Glutamatergic neuron (in vitro differentiated cells): ENCODE measurements at regions not wholly inside any gene's neighbourhood (a gene's known extent, or its start where the extent isn't known, plus 50 kb on each side); places are given as distances from the start of the nearest gene placed in this dataset.

Experiments used
- DNase-seq: peaks from one replicate; pipeline ENCODE4 v3.0.0; 2022
- H3K27ac Mint-ChIP-seq: one replicate; pipeline ENCODE4 v1.8.0; 2020; ENCODE audit warnings: mild to moderate bottlenecking, mixed read lengths, inconsistent platforms; ENCODE audit not compliant: unreplicated experiment
- H3K27me3 Mint-ChIP-seq: one replicate; pipeline ENCODE4 v1.8.0; 2020; ENCODE audit warnings: mild to moderate bottlenecking, moderate library complexity, mixed read lengths, inconsistent platforms; ENCODE audit not compliant: unreplicated experiment
- H3K36me3 Mint-ChIP-seq: one replicate; pipeline ENCODE4 v1.8.0; 2020; ENCODE audit warnings: mild to moderate bottlenecking, mixed read lengths, inconsistent platforms; ENCODE audit not compliant: unreplicated experiment
- H3K4me1 Mint-ChIP-seq: one replicate; pipeline ENCODE4 v1.8.0; 2020; ENCODE audit warnings: mild to moderate bottlenecking, low read depth, mixed read lengths, inconsistent platforms; ENCODE audit not compliant: unreplicated experiment
- H3K4me3 Mint-ChIP-seq: one replicate; pipeline ENCODE4 v1.8.0; 2020; ENCODE audit warnings: mild to moderate bottlenecking, mixed read lengths, inconsistent platforms; ENCODE audit not compliant: unreplicated experiment
- H3K9me3 Mint-ChIP-seq: one replicate; pipeline ENCODE4 v1.8.0; 2020; ENCODE audit warnings: mild to moderate bottlenecking, moderate library complexity, mixed read lengths, inconsistent platforms; ENCODE audit not compliant: unreplicated experiment
- TF ChIP-seq, protein P1 (sequence below): fragments of 200-600 bp; sonication (generic); IDR thresholded peaks from one replicate; pipeline ENCODE4 v1.5.0; 2021; ENCODE audit not compliant: partially characterized antibody, unreplicated experiment

DNA sequence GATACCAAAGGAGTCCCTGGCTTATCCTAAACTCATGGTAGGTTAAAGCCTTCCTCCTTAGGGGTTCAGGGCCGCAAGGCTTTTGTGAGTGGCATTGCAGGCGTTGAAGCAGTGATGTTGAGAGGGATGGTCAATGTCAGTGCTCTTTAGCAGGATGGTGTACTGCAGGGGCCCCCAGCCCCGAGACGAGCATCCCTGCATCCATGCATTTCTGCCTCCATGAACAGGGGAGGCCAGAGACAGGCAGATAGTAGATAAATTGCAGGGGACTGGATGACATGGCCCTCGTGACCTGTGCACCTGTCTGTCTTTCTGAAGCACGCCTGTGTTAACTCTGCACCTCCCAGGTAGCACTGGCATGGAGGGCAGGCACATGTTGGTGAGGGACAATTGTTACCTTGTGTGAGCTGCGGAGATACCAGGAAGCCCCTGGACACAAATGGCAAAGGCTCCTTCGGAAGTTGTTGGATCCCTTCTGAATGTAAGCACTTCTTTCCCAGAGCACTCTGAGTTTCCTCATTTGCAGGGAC is 133.5 kb downstream of the SNRPN start:
- DNase-seq = no peak
- Mint-ChIP-seq H3K4me3 (no peak overlapping the region), H3K9me3 (peaks cover 30% of the 10 kb centered on the region), H3K27me3 (peaks cover 21% of the 10 kb centered on the region), H3K4me1 (no peaks in the 10 kb centered on the region), H3K36me3 (peaks cover 33% of the 10 kb centered on the region), H3K27ac (no peak overlapping the region)
- TF ChIP-seq, protein P1, sequence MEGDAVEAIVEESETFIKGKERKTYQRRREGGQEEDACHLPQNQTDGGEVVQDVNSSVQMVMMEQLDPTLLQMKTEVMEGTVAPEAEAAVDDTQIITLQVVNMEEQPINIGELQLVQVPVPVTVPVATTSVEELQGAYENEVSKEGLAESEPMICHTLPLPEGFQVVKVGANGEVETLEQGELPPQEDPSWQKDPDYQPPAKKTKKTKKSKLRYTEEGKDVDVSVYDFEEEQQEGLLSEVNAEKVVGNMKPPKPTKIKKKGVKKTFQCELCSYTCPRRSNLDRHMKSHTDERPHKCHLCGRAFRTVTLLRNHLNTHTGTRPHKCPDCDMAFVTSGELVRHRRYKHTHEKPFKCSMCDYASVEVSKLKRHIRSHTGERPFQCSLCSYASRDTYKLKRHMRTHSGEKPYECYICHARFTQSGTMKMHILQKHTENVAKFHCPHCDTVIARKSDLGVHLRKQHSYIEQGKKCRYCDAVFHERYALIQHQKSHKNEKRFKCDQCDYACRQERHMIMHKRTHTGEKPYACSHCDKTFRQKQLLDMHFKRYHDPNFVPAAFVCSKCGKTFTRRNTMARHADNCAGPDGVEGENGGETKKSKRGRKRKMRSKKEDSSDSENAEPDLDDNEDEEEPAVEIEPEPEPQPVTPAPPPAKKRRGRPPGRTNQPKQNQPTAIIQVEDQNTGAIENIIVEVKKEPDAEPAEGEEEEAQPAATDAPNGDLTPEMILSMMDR = no peak

DNA sequence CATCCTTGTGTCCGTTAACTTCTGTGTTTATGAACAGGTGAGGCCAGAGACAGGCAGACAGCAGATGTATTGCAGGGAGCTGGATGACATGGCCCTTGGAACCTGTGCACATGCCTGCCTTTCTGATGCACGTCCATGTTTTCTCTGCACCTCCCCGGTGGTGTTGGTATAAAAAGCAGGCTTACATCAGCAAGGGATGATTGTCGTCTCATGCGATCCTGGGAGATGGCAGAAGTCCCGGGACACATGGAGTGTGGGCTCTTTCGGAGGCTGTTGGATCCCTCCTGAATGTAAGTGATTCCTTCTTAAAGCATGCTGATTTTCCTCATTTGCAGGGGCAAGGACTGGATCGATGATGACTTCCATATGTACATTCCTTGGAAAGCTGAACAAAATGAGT is 134.8 kb downstream of the SNRPN start:
- no peaks in the 10 kb centered on the region for H3K4me1 Mint-ChIP-seq
- TF ChIP-seq, protein P1 = no peak
- H3K27ac Mint-ChIP-seq = no peak overlapping the region
- H3K36me3 Mint-ChIP-seq = peaks cover 28% of the 10 kb centered on the region
- DNase-seq = no peak
- peaks cover 25% of the 10 kb centered on the region for H3K9me3 Mint-ChIP-seq
- no peak overlapping the region for H3K4me3 Mint-ChIP-seq
- H3K27me3 Mint-ChIP-seq = peaks cover 18% of the 10 kb centered on the region

DNA sequence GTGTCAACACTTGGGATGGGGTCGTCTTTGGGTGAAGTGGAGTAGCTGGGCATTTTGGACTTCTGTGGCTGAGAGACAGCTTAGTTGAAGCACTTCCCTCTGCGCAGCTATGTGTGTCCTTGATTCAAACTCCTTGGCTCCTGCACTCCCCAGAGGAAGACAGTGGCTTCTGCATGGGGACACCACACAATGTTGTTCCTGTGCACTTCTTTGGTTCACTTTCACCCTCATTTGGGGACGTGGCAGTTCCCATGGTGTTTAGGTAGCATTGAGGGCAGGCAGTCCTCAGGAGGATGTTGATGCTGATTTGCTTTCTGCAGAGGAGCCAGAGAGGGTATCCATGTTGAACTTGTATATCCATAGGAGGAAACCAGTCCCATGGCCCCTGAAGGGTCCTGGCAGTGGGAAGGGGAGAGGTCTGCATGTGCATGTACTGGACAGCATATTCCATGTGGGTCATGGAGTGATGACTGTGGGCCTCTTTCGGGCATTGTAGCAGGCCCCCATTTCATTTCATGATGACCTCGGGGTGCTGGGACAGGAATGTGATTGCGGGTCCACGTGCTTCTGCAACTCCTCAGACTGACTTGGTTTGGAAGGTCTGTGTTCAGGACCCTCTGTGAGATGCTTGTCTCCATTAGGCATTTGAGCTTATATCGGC is 135.4 kb downstream of the SNRPN start:
- TF ChIP-seq, protein P1 = no peak
- Mint-ChIP-seq H3K27ac (no peak overlapping the region), H3K9me3 (peaks cover 21% of the 10 kb centered on the region), H3K4me3 (no peak overlapping the region), H3K27me3 (peaks cover 18% of the 10 kb centered on the region), H3K36me3 (peaks cover 29% of the 10 kb centered on the region), H3K4me1 (no peaks in the 10 kb centered on the region)
- no peak for DNase-seq

DNA sequence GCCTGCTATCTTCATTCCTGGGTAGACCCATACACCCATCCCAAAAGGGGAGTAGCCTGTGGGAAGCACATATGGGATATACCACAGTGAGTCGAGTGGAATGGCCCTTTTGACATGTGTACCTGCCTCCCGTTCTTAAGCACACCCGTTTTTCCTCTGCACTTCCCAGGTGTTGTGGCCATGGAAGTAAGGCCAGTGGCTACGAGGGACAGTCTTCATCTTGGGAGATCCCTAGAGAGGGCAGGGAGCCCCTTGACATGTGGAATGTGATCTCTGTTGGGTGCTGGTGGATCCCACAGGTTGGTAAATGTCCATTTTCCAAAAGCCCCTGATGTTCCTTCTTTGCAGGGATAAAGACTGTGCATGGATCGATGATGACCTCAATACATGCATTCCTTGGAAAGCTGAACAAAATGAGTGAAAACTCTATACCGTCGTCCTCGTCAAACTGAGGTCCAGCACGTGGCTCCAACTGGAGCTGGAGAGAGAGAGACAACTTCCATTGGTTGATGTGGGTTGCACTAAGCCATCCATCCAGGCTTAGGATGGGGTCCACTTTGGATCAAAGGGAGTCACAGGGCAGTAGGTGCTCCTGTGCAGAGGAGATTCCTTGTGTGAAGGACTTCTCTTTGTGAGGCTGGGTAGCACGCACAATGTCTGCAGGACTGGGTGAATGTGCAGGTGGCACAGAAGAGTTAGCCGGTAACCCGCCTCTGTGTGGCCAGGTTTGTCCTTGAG is 136.8 kb downstream of the SNRPN start:
- no peak overlapping the region for H3K4me3 Mint-ChIP-seq
- DNase-seq = no peak
- peaks cover 22% of the 10 kb centered on the region for H3K36me3 Mint-ChIP-seq
- TF ChIP-seq, protein P1 = no peak
- peaks cover 18% of the 10 kb centered on the region for H3K9me3 Mint-ChIP-seq
- H3K27me3 Mint-ChIP-seq = peaks cover 14% of the 10 kb centered on the region
- no peak overlapping the region for H3K27ac Mint-ChIP-seq
- H3K4me1 Mint-ChIP-seq = no peaks in the 10 kb centered on the region

DNA sequence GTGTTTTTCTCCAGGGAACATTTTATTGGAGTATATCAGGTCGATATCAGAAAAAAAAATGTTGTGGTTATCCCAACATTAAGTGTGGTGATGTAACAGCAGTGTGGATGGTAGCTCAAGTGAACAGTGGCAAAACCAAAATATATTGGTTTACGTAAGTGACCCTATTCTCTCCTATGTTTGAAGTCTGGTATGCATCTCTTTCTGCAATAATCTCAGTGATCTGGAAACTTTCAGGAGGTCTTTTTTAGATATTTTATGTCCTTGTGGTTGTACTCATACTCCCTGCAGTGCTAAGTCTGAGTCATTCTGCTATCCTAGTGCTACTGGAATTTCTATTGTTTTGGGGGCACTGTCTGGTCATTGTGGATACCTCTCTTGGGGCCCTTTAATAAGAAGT is 137.9 kb downstream of the SNRPN start:
- no peaks in the 10 kb centered on the region for H3K4me1 Mint-ChIP-seq
- no peak for DNase-seq
- H3K27ac Mint-ChIP-seq = no peak overlapping the region
- no peak overlapping the region for H3K4me3 Mint-ChIP-seq
- H3K9me3 Mint-ChIP-seq = peaks cover 17% of the 10 kb centered on the region
- TF ChIP-seq, protein P1 = no peak
- peaks cover 14% of the 10 kb centered on the region for H3K27me3 Mint-ChIP-seq
- peaks cover 23% of the 10 kb centered on the region for H3K36me3 Mint-ChIP-seq
